ENCODE measurements at regions not wholly inside any gene's neighbourhood (a gene's known extent, or its start where the extent isn't known, plus 50 kb on each side); places are given as distances from the start of the nearest gene placed in this dataset.

- ATAC-seq: no peak
Measured at GRCh38 chr5:176711883-176712282, 64.6 kb downstream of the TSPAN17 start.

GRCh38 chr5:176712546-176713304 is 65.4 kb downstream of the TSPAN17 start:
- ATAC-seq: no peak

DNA sequence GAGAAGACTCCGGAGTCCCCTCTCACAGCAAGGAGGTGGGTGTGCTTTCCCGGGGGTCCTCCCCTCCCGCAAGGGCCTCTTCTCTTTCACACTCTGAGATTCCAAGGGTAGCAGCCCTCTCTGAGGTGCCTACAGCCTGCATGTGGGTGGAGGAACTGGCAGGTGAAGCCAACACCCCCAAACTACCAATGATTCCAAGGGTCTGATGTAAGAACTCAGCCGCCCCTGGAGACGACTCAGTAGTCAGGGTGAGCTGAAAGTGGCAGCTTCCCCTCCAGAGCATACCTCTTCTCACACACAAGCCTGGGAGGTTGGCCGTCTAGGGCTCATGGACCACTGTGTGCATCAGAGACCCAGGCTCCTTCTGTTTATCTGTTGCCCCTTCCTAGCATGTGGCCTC is 66.1 kb downstream of the TSPAN17 start:
- no peak for ATAC-seq

DNA sequence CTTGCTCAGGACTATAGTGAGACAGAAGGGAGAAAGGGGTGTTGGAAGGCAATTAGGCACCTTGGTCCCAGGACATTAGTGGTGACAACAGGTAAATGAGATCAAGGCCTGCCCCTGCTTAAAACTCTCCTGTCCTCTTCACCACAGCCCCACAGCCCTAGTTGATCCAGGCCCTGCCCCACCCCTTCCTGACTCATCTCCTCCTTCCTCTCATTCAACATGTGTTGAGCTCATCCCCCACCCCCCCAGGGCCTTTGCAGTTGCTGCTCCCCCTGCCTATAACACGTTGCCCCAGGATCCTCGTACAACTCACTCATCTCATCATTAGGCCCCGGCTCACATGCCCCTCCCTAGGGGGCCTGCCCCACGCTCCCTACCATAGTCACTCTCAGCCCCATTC is 66.8 kb downstream of the TSPAN17 start:
- peak; percentile 39 for ATAC-seq

GRCh38 chr5:176716320-176716719 is 69.0 kb downstream of the TSPAN17 start:
- no peak for ATAC-seq

GRCh38 chr5:176719113-176719739 is 71.9 kb downstream of the TSPAN17 start:
- ATAC-seq: no peak

- no peak for ATAC-seq
Measured at GRCh38 chr5:176721509-176721908, 74.2 kb downstream of the TSPAN17 start.

- ATAC-seq: no peak
Measured at GRCh38 chr5:176722757-176723156, 75.5 kb downstream of the TSPAN17 start.

- no peak for ATAC-seq
Measured at GRCh38 chr5:176723440-176723839, 76.2 kb downstream of the TSPAN17 start.

DNA sequence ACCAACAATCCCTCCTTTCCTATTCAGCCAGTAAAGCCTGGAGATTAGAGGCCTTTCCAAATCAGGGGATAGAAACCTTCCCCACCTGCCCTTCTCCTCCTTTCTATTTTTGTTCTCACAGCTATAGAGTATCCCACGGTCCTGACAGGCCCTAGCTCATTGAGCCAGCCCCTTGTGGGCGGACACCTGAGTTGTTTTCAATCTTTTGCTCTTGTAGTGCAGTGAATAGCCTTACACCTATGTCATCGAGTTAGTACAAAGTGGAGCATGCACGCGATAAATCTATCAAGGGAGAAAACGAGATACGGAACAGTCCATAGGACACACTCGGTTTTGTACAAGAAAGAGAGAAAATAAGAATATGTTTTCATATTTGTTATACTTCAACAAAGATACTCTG is 77.2 kb downstream of the TSPAN17 start:
- no peak for ATAC-seq

GRCh38 chr5:176725521-176726280 is 78.4 kb downstream of the TSPAN17 start:
- peak; percentile 24 for ATAC-seq

DNA sequence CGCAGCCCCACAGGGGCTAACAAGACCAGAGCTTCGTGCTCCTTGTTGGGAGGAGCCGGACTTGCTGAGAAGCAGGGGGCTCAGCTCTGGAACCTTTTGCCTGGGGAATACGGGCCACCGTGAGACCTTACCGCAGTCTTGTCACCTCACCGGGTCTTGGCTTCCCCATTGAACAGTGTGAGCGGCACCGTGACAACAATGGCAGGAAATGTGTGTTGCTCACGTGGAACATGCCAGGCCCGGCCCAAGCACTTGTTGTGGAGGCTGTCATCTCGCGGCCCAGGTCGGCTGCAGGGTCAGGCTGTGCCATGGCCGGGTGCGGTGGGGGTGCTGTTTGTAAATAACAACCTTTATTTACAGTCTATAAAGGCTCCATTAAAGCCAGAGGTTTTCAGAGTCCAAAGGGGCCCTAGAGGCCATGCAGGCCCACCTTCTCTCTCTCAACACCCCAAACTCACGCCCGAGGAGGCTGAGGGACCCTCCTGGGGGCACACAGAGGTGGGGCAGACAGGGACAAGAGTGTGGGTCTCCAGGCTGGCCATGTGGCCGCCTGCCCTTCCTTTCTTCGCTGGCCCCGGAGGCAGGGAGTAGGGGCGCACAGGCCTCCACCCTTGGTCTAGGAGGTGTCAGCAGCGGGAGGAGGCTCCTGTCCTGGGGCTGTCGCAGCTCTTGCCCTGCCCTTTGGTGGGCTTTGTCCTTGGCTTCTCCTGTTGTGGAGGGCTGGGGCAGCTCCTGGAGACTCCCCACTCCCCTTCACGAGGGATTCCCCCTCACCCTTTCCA is 79.7 kb downstream of the TSPAN17 start:
- no peak for ATAC-seq

DNA sequence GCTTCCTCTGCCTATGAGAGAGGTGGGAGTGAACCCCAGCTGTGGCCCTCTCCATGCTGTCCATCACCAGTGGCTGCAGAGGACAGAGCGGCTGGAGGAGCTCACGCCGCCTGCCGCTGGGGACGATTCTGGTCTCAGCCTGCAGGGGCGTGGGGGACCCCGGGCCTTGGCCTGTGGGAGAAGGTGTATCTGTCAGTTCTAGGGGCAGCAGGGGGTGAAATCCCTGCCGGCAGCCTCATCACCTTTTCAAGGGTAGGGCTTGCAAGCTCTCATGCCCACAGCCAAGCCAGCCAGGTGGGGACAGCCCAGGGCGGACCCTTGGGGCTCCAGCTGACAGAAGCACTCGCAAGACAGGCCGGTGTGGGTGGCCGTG is 80.2 kb downstream of the TSPAN17 start:
- no peak for ATAC-seq

DNA sequence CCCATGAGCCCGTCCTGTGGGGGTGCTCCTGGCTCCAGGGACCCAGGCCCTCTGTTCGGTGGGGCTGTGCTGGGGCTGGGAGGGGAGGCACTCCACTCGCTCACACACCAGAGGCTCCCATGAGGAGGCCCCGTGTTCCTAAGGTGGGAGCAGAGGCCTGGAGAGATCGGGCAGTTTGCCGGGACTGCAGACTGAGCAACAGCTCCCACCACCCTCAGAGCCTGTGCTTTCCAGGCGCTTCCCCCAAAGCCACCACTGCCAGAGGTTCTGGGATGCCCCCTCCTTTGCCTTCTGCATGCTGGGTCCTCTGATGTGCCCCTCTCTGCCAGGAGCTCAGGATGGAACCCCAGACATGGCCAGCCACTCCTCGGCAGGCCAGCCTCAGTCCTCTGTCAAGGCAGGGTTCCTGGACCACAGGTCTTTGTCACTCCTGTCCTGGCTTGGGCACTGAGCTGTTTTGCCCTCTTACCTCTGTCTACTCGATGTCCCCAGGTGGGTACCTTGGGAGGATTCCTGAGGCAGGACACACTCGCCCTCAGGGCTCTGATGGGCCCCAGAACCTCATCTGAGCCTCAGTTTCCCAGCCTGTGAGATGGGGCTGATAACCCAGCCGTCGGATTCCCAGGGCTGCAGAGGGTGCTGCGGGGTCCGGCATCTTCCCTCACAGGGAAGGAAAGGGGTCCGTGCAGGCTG is 80.8 kb downstream of the TSPAN17 start:
- ATAC-seq: no peak

GRCh38 chr5:176728831-176729251 is 81.5 kb upstream of the UNC5A start:
- ATAC-seq: no peak

GRCh38 chr5:176730815-176731475 is 79.4 kb upstream of the UNC5A start:
- no peak for ATAC-seq

GRCh38 chr5:176731506-176732160 is 78.7 kb upstream of the UNC5A start:
- ATAC-seq: no peak

DNA sequence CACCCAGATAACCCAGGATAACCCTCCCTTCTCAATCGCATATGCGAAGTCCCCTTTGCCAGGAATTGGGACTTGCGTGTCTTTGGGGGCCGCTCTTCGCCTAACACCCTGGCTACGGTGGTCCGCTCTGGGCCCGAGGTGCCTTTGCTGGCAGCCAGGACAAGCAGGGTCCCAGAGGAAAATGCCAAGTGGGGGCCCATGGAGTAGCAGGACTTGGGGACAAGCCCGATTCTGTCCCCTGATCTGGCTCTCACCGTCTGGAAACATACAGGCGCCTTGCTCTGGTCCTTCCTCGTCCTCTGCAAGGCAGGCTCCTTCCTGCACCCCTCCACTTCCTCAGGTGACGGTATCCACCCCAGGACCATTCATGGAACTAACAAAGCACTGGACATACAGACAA is 78.1 kb upstream of the UNC5A start:
- no peak for ATAC-seq

DNA sequence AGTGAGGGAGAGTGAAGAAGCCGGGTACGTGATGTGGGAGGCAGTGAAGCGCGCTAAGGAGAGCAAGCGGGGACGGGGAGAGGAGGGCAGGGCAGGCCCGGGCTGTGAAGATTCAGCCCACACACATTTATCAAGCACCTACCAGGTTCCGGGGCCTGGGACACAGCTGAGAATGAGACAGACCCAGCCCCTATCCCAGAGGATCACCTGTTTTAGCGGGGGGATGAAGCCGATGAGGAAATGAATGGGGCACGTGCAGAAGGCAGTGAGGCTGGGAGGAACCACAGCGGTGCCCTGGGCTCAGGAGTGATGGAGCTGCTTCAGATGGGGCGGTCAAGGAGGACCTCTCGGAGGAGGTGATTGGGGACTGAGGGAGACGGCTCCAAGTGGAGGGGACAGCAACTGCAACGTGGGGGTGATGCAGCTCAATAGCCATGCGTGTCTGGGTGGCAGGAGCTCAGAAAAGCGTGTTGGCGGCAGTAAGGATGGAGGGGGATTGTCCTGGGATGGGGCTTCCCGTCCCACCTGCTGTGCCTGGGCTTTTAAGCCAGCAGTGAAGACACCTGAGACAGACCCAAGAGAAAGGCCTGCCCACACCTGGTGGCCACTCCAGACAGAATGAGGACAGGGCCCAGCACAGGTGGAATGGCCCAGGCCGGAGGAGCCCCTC is 77.5 kb upstream of the UNC5A start:
- no peak for ATAC-seq

GRCh38 chr5:176733406-176734262 is 76.7 kb upstream of the UNC5A start:
- no peak for ATAC-seq
